ENCODE measurements at regions not wholly inside any gene's neighbourhood (a gene's known extent, or its start where the extent isn't known, plus 50 kb on each side); places are given as distances from the start of the nearest gene placed in this dataset.

DNA sequence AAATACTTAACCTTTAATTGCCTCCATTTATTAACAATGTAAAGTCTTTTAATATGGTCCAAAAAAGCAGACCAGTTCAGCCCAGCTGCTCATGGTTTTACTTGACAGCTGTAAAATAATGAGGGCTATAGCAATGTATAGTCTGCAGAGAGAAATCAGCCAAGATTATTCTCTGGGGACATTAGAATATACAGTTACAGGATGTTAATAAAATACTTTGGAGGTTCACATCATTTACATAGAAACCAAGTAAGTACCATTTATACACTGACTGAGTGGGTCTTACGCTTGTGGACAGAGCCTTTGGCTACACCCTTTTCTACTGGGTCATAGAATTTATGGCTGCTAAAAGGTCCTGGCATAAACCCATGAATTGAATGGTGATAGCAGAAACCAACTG, 340.7 kb upstream of the CELF2 start:
- no peak overlapping the region for H3K4me3 ChIP-seq (ENCODE audit: low read length)
- TF ChIP-seq, protein P1, sequence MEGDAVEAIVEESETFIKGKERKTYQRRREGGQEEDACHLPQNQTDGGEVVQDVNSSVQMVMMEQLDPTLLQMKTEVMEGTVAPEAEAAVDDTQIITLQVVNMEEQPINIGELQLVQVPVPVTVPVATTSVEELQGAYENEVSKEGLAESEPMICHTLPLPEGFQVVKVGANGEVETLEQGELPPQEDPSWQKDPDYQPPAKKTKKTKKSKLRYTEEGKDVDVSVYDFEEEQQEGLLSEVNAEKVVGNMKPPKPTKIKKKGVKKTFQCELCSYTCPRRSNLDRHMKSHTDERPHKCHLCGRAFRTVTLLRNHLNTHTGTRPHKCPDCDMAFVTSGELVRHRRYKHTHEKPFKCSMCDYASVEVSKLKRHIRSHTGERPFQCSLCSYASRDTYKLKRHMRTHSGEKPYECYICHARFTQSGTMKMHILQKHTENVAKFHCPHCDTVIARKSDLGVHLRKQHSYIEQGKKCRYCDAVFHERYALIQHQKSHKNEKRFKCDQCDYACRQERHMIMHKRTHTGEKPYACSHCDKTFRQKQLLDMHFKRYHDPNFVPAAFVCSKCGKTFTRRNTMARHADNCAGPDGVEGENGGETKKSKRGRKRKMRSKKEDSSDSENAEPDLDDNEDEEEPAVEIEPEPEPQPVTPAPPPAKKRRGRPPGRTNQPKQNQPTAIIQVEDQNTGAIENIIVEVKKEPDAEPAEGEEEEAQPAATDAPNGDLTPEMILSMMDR (conservative IDR thresholded peaks at IDR 0.05; ENCODE audit: low read length): no peak
- DNase-seq (ENCODE audit: low read depth): no peak

- peak; percentile 60 for DNase-seq (ENCODE audit: low read depth)
- TF ChIP-seq, protein P1 (conservative IDR thresholded peaks at IDR 0.05; ENCODE audit: low read length): peak; percentile 67
- H3K4me3 ChIP-seq (ENCODE audit: low read length): no peak overlapping the region
Observed at GRCh38 chr10:10677479-10677878, 340.2 kb upstream of the CELF2 start.

DNA sequence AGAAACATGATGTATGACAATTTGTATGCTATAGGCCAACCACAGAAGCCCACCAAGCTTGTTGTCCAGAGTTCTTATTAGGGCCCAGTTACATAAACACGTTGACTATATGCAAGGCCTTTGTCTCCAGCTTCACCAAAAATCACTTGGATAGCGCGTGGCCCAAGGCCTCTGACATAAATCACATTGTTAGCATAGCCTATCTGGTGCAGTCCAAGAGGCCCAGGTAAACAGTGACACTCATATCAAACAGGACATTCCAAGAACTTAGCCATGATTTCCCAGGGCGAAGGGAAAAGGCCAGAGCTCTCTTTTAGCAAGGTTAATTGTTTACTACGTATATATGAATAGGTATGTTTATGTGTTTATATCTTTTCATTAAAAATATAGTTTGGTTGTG, 337.2 kb upstream of the CELF2 start:
- TF ChIP-seq, protein P1 (conservative IDR thresholded peaks at IDR 0.05; ENCODE audit: low read length): no peak
- no peak for DNase-seq (ENCODE audit: low read depth)
- no peak overlapping the region for H3K4me3 ChIP-seq (ENCODE audit: low read length)

DNA sequence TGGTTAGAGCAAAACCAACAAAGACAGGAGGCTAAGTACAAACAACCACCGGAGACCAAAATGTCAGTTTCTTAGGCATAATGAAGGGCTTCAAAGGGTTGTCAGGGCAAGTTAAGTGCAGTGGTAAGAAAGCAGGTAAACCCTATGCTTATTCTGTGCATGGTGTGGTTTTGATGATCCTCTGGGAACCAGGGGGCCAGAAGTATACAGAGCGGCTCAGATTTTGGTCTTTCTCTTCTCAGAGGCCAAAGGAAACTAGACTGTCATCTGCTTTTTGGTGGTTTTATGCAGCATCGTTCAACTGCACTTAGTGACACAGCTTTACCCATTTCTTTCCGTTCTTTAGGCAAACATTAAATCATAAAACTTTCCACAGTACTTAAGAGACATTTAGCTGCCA, 332.7 kb upstream of the CELF2 start:
- TF ChIP-seq, protein P1 (conservative IDR thresholded peaks at IDR 0.05; ENCODE audit: low read length): no peak
- no peak for DNase-seq (ENCODE audit: low read depth)

DNA sequence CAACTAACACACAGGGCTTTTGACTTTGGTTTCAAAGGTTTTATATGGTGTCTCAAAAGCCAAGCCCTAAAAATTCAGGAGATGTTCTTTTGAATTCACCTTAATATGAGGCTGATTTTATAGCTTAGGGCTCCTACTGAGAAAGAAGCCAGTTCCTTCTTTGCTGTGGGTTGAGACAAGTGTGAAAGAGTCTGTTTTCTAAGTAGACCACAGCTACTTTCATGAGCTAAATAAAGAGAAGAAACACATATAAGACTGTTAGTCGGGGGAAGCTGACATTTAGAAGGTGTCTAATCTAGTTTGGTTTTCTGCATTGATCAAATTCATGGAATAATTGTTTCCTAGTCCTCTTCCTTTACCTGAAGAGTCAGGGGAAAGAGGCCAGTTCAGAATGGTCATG, 332.1 kb upstream of the CELF2 start:
- TF ChIP-seq, protein P1 (conservative IDR thresholded peaks at IDR 0.05; ENCODE audit: low read length): no peak
- H3K4me3 ChIP-seq (ENCODE audit: low read length): no peak overlapping the region
- DNase-seq (ENCODE audit: low read depth): no peak

More for the DNA sequence above, 332.7 kb upstream of the CELF2 start:
- no peak overlapping the region for H3K4me3 ChIP-seq (ENCODE audit: low read length)

- H3K4me3 ChIP-seq (ENCODE audit: low read length): no peak overlapping the region
- TF ChIP-seq, protein P1 (conservative IDR thresholded peaks at IDR 0.05; ENCODE audit: low read length): no peak
- DNase-seq (ENCODE audit: low read depth): no peak
Observed at GRCh38 chr10:10687751-10688150, 329.9 kb upstream of the CELF2 start.

DNA sequence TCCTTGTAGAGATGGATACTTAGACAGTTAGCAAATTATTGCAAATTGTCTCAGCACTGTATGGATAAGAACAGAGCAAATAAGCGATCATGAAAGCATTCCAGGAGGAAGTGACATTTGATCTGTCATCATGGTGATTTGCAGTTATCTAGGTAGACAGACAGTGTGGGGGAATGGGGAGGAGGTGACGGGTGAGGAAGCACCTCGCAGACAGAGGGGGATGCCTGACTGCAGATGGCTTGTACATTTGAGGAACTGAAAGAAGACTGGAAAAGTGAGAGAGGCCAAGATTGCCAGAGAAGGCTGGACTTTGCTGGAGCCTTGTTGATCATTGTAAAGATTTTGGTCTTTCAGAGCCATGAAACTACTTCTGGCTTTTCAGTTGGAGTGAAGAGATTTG, 318.2 kb upstream of the CELF2 start:
- TF ChIP-seq, protein P1 (conservative IDR thresholded peaks at IDR 0.05; ENCODE audit: low read length): no peak
- H3K4me3 ChIP-seq (ENCODE audit: low read length): no peak overlapping the region
- DNase-seq (ENCODE audit: low read depth): no peak

Data from AG10803 (cell line).